ENCODE measurements at regions not wholly inside any gene's neighbourhood (a gene's known extent, or its start where the extent isn't known, plus 50 kb on each side); places are given as distances from the start of the nearest gene placed in this dataset.

GRCh38 chr14:89476354-89476896, 59.4 kb upstream of the FOXN3 start:
- TF ChIP-seq CTCF (conservative IDR thresholded peaks at IDR 0.05): no peak
- no peak for TF ChIP-seq ZFX (IDR thresholded peaks at IDR 0.05)
